ENCODE measurements at regions not wholly inside any gene's neighbourhood (a gene's known extent, or its start where the extent isn't known, plus 50 kb on each side); places are given as distances from the start of the nearest gene placed in this dataset.

- H4K8ac ChIP-seq (ENCODE audit: extremely low read depth, insufficient read depth, low read length) = no peak overlapping the region
- no peak overlapping the region for H3K9ac ChIP-seq (replicated peaks in 1 of 4; ENCODE audit: extremely low read depth in 1 of 4, low read depth in 3 of 4, low read length in 3 of 4)
- H2BK15ac ChIP-seq (ENCODE audit: low read length) = no peak overlapping the region
- H3K27me3 ChIP-seq (replicated peaks in 1 of 4; ENCODE audit: control insufficient read depth in 3 of 4, extremely low read depth in 1 of 4, insufficient read depth in 3 of 4, low read length in 3 of 4) = no peaks in the 10 kb centered on the region
- CTCF ChIA-PET (ENCODE audit: partially characterized antibody) = interaction anchor here (0.6 kb wide), 1 partner anchor 19 kb away, joined by 3 read pairs; no protein-coding TSS in a partner anchor
- no peak overlapping the region for H4K91ac ChIP-seq (replicated peaks; ENCODE audit: insufficient read length, low read length)
- WGBS, 2 experiments (ENCODE audit: extremely low coverage in 1 of 2, insufficient coverage in 1 of 2, insufficient read length in 1 of 2, insufficient replicate concordance in 2 of 2, low coverage in 1 of 2, low lambda C conversion rate in 2 of 2, missing lambda C conversion rate in 1 of 2) = 88% methylated on average over 2 of the region's 2 CpGs; no CpG with 5 or more reads in 1 of the 2 experiments
- H3K18ac ChIP-seq (ENCODE audit: extremely low read depth, low read length) = no peak overlapping the region
- FAIRE-seq = no peak
- H3K36me3 ChIP-seq (ENCODE audit: control insufficient read depth in 2 of 4, insufficient read depth in 4 of 4, low read length in 3 of 4) = no peaks in the 10 kb centered on the region
- TF ChIP-seq, protein P1, sequence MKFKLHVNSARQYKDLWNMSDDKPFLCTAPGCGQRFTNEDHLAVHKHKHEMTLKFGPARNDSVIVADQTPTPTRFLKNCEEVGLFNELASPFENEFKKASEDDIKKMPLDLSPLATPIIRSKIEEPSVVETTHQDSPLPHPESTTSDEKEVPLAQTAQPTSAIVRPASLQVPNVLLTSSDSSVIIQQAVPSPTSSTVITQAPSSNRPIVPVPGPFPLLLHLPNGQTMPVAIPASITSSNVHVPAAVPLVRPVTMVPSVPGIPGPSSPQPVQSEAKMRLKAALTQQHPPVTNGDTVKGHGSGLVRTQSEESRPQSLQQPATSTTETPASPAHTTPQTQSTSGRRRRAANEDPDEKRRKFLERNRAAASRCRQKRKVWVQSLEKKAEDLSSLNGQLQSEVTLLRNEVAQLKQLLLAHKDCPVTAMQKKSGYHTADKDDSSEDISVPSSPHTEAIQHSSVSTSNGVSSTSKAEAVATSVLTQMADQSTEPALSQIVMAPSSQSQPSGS (IDR thresholded peaks at IDR 0.05; ENCODE audit: low read length) = no peak
- no peak for TF ChIP-seq SIRT6 (IDR thresholded peaks at IDR 0.05; ENCODE audit: low read length)
- no peak for TF ChIP-seq TEAD4 (IDR thresholded peaks at IDR 0.05; ENCODE audit: low read depth, low read length)
- TF ChIP-seq POLR2A (IDR thresholded peaks at IDR 0.05; ENCODE audit: control extremely low read depth in 1 of 2, low read depth in 2 of 2, low read length in 2 of 2) = no peak
- TF ChIP-seq EGR1 (IDR thresholded peaks at IDR 0.05; ENCODE audit: borderline replicate concordance, low read depth, low read length) = no peak
- no peak for TF ChIP-seq CBX8 (IDR thresholded peaks at IDR 0.05; ENCODE audit: borderline replicate concordance, low read depth, low read length)
- no peak for TF ChIP-seq ASH2L (IDR thresholded peaks at IDR 0.05; ENCODE audit: low read length)
- TF ChIP-seq SP4 (IDR thresholded peaks at IDR 0.05; ENCODE audit: low read length) = no peak
- TF ChIP-seq POU5F1 (IDR thresholded peaks at IDR 0.05; ENCODE audit: low read depth, low read length) = no peak
- H3K56ac ChIP-seq (replicated peaks; ENCODE audit: insufficient read length, low read depth, low read length) = no peak overlapping the region
- H2BK5ac ChIP-seq (ENCODE audit: low read depth, low read length) = no peak overlapping the region
- H3K23ac ChIP-seq (ENCODE audit: insufficient read length) = no peak overlapping the region
- DNase-seq (ENCODE audit: low read depth in 1 of 2, low spot score in 2 of 2) = no peak
- H3K4ac ChIP-seq (replicated peaks; ENCODE audit: insufficient read length, low read depth, low read length) = no peak overlapping the region
- H2AFZ ChIP-seq (ENCODE audit: low read length) = no peak overlapping the region
- POLR2A ChIA-PET (ENCODE audit: partially characterized antibody) = no interaction called here
- H3K4me2 ChIP-seq (ENCODE audit: insufficient read depth in 1 of 2, low read depth in 2 of 2, low read length in 2 of 2) = no peak overlapping the region
- H2BK120ac ChIP-seq (replicated peaks; ENCODE audit: low read depth, low read length) = no peak overlapping the region
- H3K14ac ChIP-seq (ENCODE audit: insufficient read length) = no peak overlapping the region
- H2BK12ac ChIP-seq (ENCODE audit: low read depth, low read length) = no peak overlapping the region
- H3K79me1 ChIP-seq (ENCODE audit: low read depth, low read length) = no peaks in the 10 kb centered on the region
- no peak overlapping the region for H4K5ac ChIP-seq (ENCODE audit: insufficient read length, low read depth, low read length)
- no peaks in the 10 kb centered on the region for H3K23me2 ChIP-seq (ENCODE audit: low read depth, low read length)
- no peaks in the 10 kb centered on the region for H4K20me1 ChIP-seq (replicated peaks in 1 of 2; ENCODE audit: control insufficient read depth in 1 of 2, insufficient read depth in 2 of 2, low read length in 2 of 2)
- H2AK5ac ChIP-seq (ENCODE audit: low read depth, low read length) = no peak overlapping the region
- H3K79me2 ChIP-seq (ENCODE audit: control insufficient read depth in 1 of 2, insufficient read depth in 2 of 2, low read length in 2 of 2) = no peaks in the 10 kb centered on the region
- no peaks in the 10 kb centered on the region for H3K9me3 ChIP-seq (ENCODE audit: insufficient read depth in 2 of 2, low read depth in 1 of 2, low read length in 1 of 2)
- no peak overlapping the region for H3K27ac ChIP-seq (ENCODE audit: low read depth, low read length)
- no peak overlapping the region for H3K4me3 ChIP-seq (ENCODE audit: extremely low read depth in 1 of 4, insufficient read depth in 2 of 4, low read depth in 3 of 4, low read length in 4 of 4)
- no peak overlapping the region for H2BK20ac ChIP-seq (ENCODE audit: low read length)
- no peaks in the 10 kb centered on the region for H3K4me1 ChIP-seq (replicated peaks in 1 of 4; ENCODE audit: control insufficient read depth in 3 of 4, insufficient read depth in 4 of 4, low read length in 3 of 4)
Measured at GRCh38 chr2:56666777-56667176, 483.0 kb downstream of the CCDC85A start.

Measured in H1 (cell line).